H1 (cell line): ENCODE measurements at regions not wholly inside any gene's neighbourhood (a gene's known extent, or its start where the extent isn't known, plus 50 kb on each side); places are given as distances from the start of the nearest gene placed in this dataset.

Experiments
- CTCF ChIA-PET: fragments of 300-600 bp; sonication (Branson Sonifier 250); formaldehyde crosslinking; loops from one replicate; lab custom pipeline; 2021; ENCODE audit not compliant: partially characterized antibody; lab: Charles Lee
- POLR2A ChIA-PET: fragments of 300-600 bp; sonication (Branson Sonifier 250); formaldehyde crosslinking; loops from one replicate; lab custom pipeline; 2021; ENCODE audit warnings: inconsistent platforms; ENCODE audit not compliant: partially characterized antibody; lab: Charles Lee
- DNase-seq, 2 experiments: peaks; one replicate each; pipeline versions ENCODE4 v3.0.0 to v3.0.0-alpha.2; 2010 to 2022; ENCODE audit warnings: low spot score in 2 of 2, low read depth in 1 of 2, mixed read lengths in 1 of 2
- FAIRE-seq: peaks from 2 replicates; lab custom pipeline; 2011; peaks lifted over from hg19 to GRCh38; lab: Jason Lieb, UNC
- H2AFZ ChIP-seq: 2 replicates; pipeline ENCODE4 v1.8.1; 2012; ENCODE audit warnings: low read length, inconsistent platforms
- H2AK5ac ChIP-seq: 2 replicates; pipeline ENCODE4 v1.6.1; 2013; ENCODE audit warnings: low read depth, low read length
- H2BK120ac ChIP-seq: replicated peaks from 2 replicates; pipeline ENCODE3; 2013; ENCODE audit warnings: low read depth, low read length, inconsistent platforms
- H2BK12ac ChIP-seq: 2 replicates; pipeline ENCODE4 v1.6.1; 2013; ENCODE audit warnings: low read depth, low read length
- H2BK15ac ChIP-seq: 2 replicates; pipeline ENCODE4 v1.6.1; 2013; ENCODE audit warnings: low read length
- H2BK20ac ChIP-seq: 2 replicates; pipeline ENCODE4 v1.6.1; 2013; ENCODE audit warnings: low read length
- H2BK5ac ChIP-seq: 2 replicates; pipeline ENCODE4 v1.6.1; 2013; ENCODE audit warnings: low read depth, low read length
- H3K14ac ChIP-seq: 2 replicates; pipeline ENCODE4 v1.6.1; 2013; ENCODE audit warnings: inconsistent platforms; ENCODE audit not compliant: insufficient read length
- H3K18ac ChIP-seq: 2 replicates; pipeline ENCODE4 v1.6.1; 2013; ENCODE audit warnings: low read length; ENCODE audit errors: extremely low read depth
- H3K23ac ChIP-seq: 2 replicates; pipeline ENCODE4 v1.6.1; 2013; ENCODE audit warnings: inconsistent platforms; ENCODE audit not compliant: insufficient read length
- H3K23me2 ChIP-seq: 2 replicates; pipeline ENCODE4 v1.6.1; 2013; ENCODE audit warnings: low read depth, low read length
- H3K27ac ChIP-seq: 2 replicates; pipeline ENCODE4 v1.6.1; 2011; ENCODE audit warnings: low read depth, low read length, inconsistent platforms
- H3K27me3 ChIP-seq, 4 experiments: replicated peaks in 1 of 4; 1 replicate in 1 of 4; 2 replicates in 3 of 4; pipeline versions ENCODE4 v1.6.1 to v1.8.1; 2011 to 2013; ENCODE audit warnings: low read length in 3 of 4, mild to moderate bottlenecking in 3 of 4, inconsistent platforms in 2 of 4, mixed read lengths in 2 of 4, moderate library complexity in 1 of 4; ENCODE audit not compliant: control insufficient read depth in 3 of 4, insufficient read depth in 3 of 4; ENCODE audit errors: extremely low read depth in 1 of 4
- H3K36me3 ChIP-seq, 4 experiments: 2 replicates each; pipeline versions ENCODE4 v1.6.1 to v1.8.1; 2011 to 2013; ENCODE audit warnings: mild to moderate bottlenecking in 4 of 4, low read length in 3 of 4, moderate library complexity in 2 of 4, control low read depth in 1 of 4, inconsistent platforms in 1 of 4; ENCODE audit not compliant: insufficient read depth in 4 of 4, control insufficient read depth in 2 of 4
- H3K4ac ChIP-seq: replicated peaks from 2 replicates; pipeline ENCODE3; 2013; ENCODE audit warnings: low read length, low read depth, mixed read lengths, inconsistent platforms; ENCODE audit not compliant: insufficient read length
- H3K4me1 ChIP-seq, 4 experiments: replicated peaks in 1 of 4; 1 replicate in 1 of 4; 2 replicates in 3 of 4; pipeline versions ENCODE4 v1.6.1 to v1.8.1; 2011 to 2013; ENCODE audit warnings: low read length in 3 of 4, inconsistent platforms in 2 of 4, mixed read lengths in 1 of 4; ENCODE audit not compliant: insufficient read depth in 4 of 4, control insufficient read depth in 3 of 4
- H3K4me2 ChIP-seq, 2 experiments: 2 replicates each; pipeline versions ENCODE4 v1.6.1 to v1.8.1; 2011 to 2013; ENCODE audit warnings: low read depth in 2 of 2, low read length in 2 of 2, control low read depth in 1 of 2, inconsistent platforms in 1 of 2, mild to moderate bottlenecking in 1 of 2; ENCODE audit not compliant: insufficient read depth in 1 of 2
- H3K4me3 ChIP-seq, 4 experiments: fragments of 200-600, 300-600 bp in 1 of 4; sonication (generic), shearing (Covaris generic), sonication (Bioruptor Twin) in 1 of 4; 2 replicates each; pipeline versions ENCODE4 v1.5.1 to v1.8.1; 2011 to 2016; ENCODE audit warnings: low read length in 4 of 4, low read depth in 3 of 4, control low read depth in 2 of 4, inconsistent platforms in 2 of 4, mild to moderate bottlenecking in 2 of 4, mixed read lengths in 1 of 4, moderate library complexity in 1 of 4; ENCODE audit not compliant: insufficient read depth in 2 of 4; ENCODE audit errors: extremely low read depth in 1 of 4
- H3K56ac ChIP-seq: replicated peaks from 2 replicates; pipeline ENCODE3; 2013; ENCODE audit warnings: low read depth, mild to moderate bottlenecking, mixed read lengths, low read length, inconsistent platforms; ENCODE audit not compliant: insufficient read length
- H3K79me1 ChIP-seq: 2 replicates; pipeline ENCODE4 v1.6.1; 2013; ENCODE audit warnings: low read depth, low read length, control low read depth
- H3K79me2 ChIP-seq, 2 experiments: 2 replicates each; pipeline versions ENCODE4 v1.6.1 to v1.8.1; 2012 to 2013; ENCODE audit warnings: low read length in 2 of 2, mild to moderate bottlenecking in 2 of 2, inconsistent platforms in 1 of 2; ENCODE audit not compliant: insufficient read depth in 2 of 2, control insufficient read depth in 1 of 2
- H3K9ac ChIP-seq, 4 experiments: replicated peaks in 1 of 4; 1 replicate in 1 of 4; 2 replicates in 3 of 4; pipeline versions ENCODE4 v1.6.1 to v1.8.1; 2011 to 2013; ENCODE audit warnings: low read depth in 3 of 4, low read length in 3 of 4, control low read depth in 2 of 4, mild to moderate bottlenecking in 2 of 4, moderate library complexity in 2 of 4, inconsistent platforms in 1 of 4; ENCODE audit errors: extremely low read depth in 1 of 4
- H3K9me3 ChIP-seq, 2 experiments: 2 replicates each; pipeline versions ENCODE4 v1.6.1 to v1.8.1; 2012 to 2013; ENCODE audit warnings: mild to moderate bottlenecking in 2 of 2, moderate library complexity in 2 of 2, control low read depth in 1 of 2, inconsistent platforms in 1 of 2, low read depth in 1 of 2, low read length in 1 of 2, mixed read lengths in 1 of 2; ENCODE audit not compliant: insufficient read depth in 2 of 2
- H4K20me1 ChIP-seq, 2 experiments: replicated peaks in 1 of 2; 2 replicates each; pipeline versions ENCODE3 to v1.8.1; 2011 to 2013; ENCODE audit warnings: inconsistent platforms in 2 of 2, low read length in 2 of 2, mild to moderate bottlenecking in 1 of 2; ENCODE audit not compliant: insufficient read depth in 2 of 2, control insufficient read depth in 1 of 2
- H4K5ac ChIP-seq: 2 replicates; pipeline ENCODE4 v1.6.1; 2013; ENCODE audit warnings: low read length, low read depth, mixed read lengths, inconsistent platforms; ENCODE audit not compliant: insufficient read length
- H4K8ac ChIP-seq: 2 replicates; pipeline ENCODE4 v1.8.0; 2013; ENCODE audit warnings: mild to moderate bottlenecking, moderate library complexity, low read length, inconsistent platforms; ENCODE audit not compliant: insufficient read depth; ENCODE audit errors: extremely low read depth
- H4K91ac ChIP-seq: replicated peaks from 2 replicates; pipeline ENCODE3; 2013; ENCODE audit warnings: low read length, mixed read lengths, inconsistent platforms; ENCODE audit not compliant: insufficient read length
- CBX5 ChIP-seq: fragments of 300-800, 300-1000 bp; sonication (generic); IDR thresholded peaks from 2 replicates; pipeline ENCODE4 v1.7.1; 2016; ENCODE audit warnings: antibody characterized with exemption, low read length, low read depth
- CHD1 ChIP-seq: IDR thresholded peaks from 2 replicates; pipeline ENCODE4 v1.6.1; 2012; ENCODE audit warnings: low read depth, low read length, improper control_type of control experiment
- GTF2F1 ChIP-seq: IDR thresholded peaks from 2 replicates; pipeline ENCODE4 v1.6.1; 2012; ENCODE audit warnings: low read depth, low read length, improper control_type of control experiment, borderline replicate concordance
- PHF8 ChIP-seq: fragments of 200-600 bp; sonication (generic); conservative IDR thresholded peaks from 2 replicates; pipeline ENCODE4 v1.7.1; 2012; ENCODE audit warnings: low read depth, mild to moderate bottlenecking, inconsistent platforms, low read length, moderate library complexity
- RAD21 ChIP-seq, 2 experiments: IDR thresholded peaks in 1 of 2; conservative IDR thresholded peaks in 1 of 2; 2 replicates each; pipeline ENCODE4 v1.6.1; 2011; ENCODE audit warnings: low read depth in 2 of 2, low read length in 2 of 2, improper control_type of control experiment in 1 of 2, inconsistent platforms in 1 of 2, mild to moderate bottlenecking in 1 of 2, moderate library complexity in 1 of 2
- RBBP5 ChIP-seq: IDR thresholded peaks from 2 replicates; pipeline ENCODE4 v1.7.1; 2012; ENCODE audit warnings: low read depth, mild to moderate bottlenecking, inconsistent platforms, low read length, moderate library complexity, borderline replicate concordance
- TBP ChIP-seq: IDR thresholded peaks from 2 replicates; pipeline ENCODE4 v1.6.1; 2011; ENCODE audit warnings: low read depth, low read length, improper control_type of control experiment
- TCF12 ChIP-seq: IDR thresholded peaks from 2 replicates; pipeline ENCODE4 v1.6.1; 2011; ENCODE audit warnings: low read depth, mild to moderate bottlenecking, low read length
- WGBS, 2 experiments: shearing (Covaris generic) in 1 of 2; methylation state at CpG; one replicate each; pipeline versions ENCODE4 v1.1.6 to v1.1.7; 2013 to 2015; ENCODE audit warnings: low lambda C conversion rate in 2 of 2, mixed read lengths in 2 of 2, inconsistent platforms in 1 of 2, low coverage in 1 of 2, missing lambda C conversion rate in 1 of 2; ENCODE audit not compliant: insufficient replicate concordance in 2 of 2, insufficient coverage in 1 of 2, insufficient read length in 1 of 2; ENCODE audit errors: extremely low coverage in 1 of 2, missing lambda C conversion rate in 1 of 2; 5-methylcytosine and 5-hydroxymethylcytosine counted together
- TF ChIP-seq, protein P1 (sequence below), 3 experiments: IDR thresholded peaks; 1 replicate in 2 of 3; 2 replicates in 1 of 3; pipeline versions ENCODE4 v1.5.1 to v1.6.1; 2011; ENCODE audit warnings: low read length in 3 of 3, mild to moderate bottlenecking in 3 of 3, inconsistent platforms in 2 of 3, low read depth in 1 of 3, moderate library complexity in 1 of 3; ENCODE audit not compliant: insufficient read depth in 1 of 3; ENCODE audit errors: control extremely low read depth in 1 of 3
- TF ChIP-seq, protein P2 (sequence below): IDR thresholded peaks from 2 replicates; pipeline ENCODE4 v1.6.1; 2012; ENCODE audit warnings: low read length, inconsistent platforms

DNA sequence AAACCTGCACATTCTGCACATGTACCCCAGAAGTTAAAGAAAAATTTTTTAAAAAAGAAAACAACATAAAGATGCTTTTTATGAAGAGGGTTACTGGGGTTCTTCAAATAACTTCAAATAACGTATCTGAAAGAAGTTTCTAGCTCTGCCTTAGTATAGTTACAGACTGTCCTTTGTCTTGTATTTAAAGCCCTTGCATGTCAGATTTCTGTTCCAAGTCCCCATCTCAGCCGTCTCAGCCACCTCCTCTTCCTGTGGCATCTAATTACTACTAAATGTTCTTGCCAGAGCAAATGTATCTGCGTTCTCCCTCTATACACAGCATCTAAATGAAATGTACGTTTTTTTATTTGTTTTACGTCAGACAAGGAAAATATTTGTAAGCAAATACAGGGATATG, 89.4 kb upstream of the AKR1E2 start:
- no peak overlapping the region for H3K56ac ChIP-seq
- POLR2A ChIA-PET: no interaction called here
- H2BK5ac ChIP-seq: no peak overlapping the region
- H3K27ac ChIP-seq: no peak overlapping the region
- H3K4me2 ChIP-seq: no peak overlapping the region
- DNase-seq (no peak), FAIRE-seq (no peak)
- H3K18ac ChIP-seq: no peak overlapping the region
- H2BK15ac ChIP-seq: no peak overlapping the region
- no peaks in the 10 kb centered on the region for H3K79me1 ChIP-seq
- no peak overlapping the region for H3K4ac ChIP-seq
- no peaks in the 10 kb centered on the region for H4K20me1 ChIP-seq
- H3K36me3 ChIP-seq: no peaks in the 10 kb centered on the region
- no peak overlapping the region for H4K5ac ChIP-seq
- H3K4me3 ChIP-seq: no peak overlapping the region
- H3K14ac ChIP-seq: no peak overlapping the region
- H3K9me3 ChIP-seq: no peaks in the 10 kb centered on the region
- CTCF ChIA-PET: no interaction called here
- no peaks in the 10 kb centered on the region for H3K79me2 ChIP-seq
- no peak overlapping the region for H2BK12ac ChIP-seq
- no peak overlapping the region for H2BK20ac ChIP-seq
- no peak overlapping the region for H2BK120ac ChIP-seq
- H3K27me3 ChIP-seq: no peaks in the 10 kb centered on the region
- H3K23me2 ChIP-seq: no peaks in the 10 kb centered on the region
- H3K9ac ChIP-seq: no peak overlapping the region
- no peaks in the 10 kb centered on the region for H3K4me1 ChIP-seq
- H4K91ac ChIP-seq: no peak overlapping the region
- no peak overlapping the region for H2AK5ac ChIP-seq
- H2AFZ ChIP-seq: no peak overlapping the region
- H3K23ac ChIP-seq: no peak overlapping the region
- 86% methylated on average over 5 of the region's 5 CpGs; no CpG with 5 or more reads in 1 of the 2 experiments for WGBS, 2 experiments
- no peak overlapping the region for H4K8ac ChIP-seq
- TF ChIP-seq, protein P1, sequence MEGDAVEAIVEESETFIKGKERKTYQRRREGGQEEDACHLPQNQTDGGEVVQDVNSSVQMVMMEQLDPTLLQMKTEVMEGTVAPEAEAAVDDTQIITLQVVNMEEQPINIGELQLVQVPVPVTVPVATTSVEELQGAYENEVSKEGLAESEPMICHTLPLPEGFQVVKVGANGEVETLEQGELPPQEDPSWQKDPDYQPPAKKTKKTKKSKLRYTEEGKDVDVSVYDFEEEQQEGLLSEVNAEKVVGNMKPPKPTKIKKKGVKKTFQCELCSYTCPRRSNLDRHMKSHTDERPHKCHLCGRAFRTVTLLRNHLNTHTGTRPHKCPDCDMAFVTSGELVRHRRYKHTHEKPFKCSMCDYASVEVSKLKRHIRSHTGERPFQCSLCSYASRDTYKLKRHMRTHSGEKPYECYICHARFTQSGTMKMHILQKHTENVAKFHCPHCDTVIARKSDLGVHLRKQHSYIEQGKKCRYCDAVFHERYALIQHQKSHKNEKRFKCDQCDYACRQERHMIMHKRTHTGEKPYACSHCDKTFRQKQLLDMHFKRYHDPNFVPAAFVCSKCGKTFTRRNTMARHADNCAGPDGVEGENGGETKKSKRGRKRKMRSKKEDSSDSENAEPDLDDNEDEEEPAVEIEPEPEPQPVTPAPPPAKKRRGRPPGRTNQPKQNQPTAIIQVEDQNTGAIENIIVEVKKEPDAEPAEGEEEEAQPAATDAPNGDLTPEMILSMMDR (IDR thresholded peaks at IDR 0.05; ENCODE audit: control extremely low read depth in 1 of 3, insufficient read depth in 1 of 3, low read depth in 1 of 3, low read length in 3 of 3): no peak
- TF ChIP-seq TCF12 (no peak), RAD21 (IDR thresholded peaks at IDR 0.05 in 1 of 2, conservative IDR thresholded peaks at IDR 0.05 in 1 of 2; ENCODE audit: low read depth in 2 of 2, low read length in 2 of 2) (no peak), TBP (no peak), CBX5 (no peak), GTF2F1 (no peak), CHD1 (no peak), PHF8 (no peak), RBBP5 (no peak)
- TF ChIP-seq, protein P2, sequence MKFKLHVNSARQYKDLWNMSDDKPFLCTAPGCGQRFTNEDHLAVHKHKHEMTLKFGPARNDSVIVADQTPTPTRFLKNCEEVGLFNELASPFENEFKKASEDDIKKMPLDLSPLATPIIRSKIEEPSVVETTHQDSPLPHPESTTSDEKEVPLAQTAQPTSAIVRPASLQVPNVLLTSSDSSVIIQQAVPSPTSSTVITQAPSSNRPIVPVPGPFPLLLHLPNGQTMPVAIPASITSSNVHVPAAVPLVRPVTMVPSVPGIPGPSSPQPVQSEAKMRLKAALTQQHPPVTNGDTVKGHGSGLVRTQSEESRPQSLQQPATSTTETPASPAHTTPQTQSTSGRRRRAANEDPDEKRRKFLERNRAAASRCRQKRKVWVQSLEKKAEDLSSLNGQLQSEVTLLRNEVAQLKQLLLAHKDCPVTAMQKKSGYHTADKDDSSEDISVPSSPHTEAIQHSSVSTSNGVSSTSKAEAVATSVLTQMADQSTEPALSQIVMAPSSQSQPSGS: no peak
